COLO668 (cell line): ENCODE measurements at regions not wholly inside any gene's neighbourhood (a gene's known extent, or its start where the extent isn't known, plus 50 kb on each side); places are given as distances from the start of the nearest gene placed in this dataset.

Experiments
- DNase-seq: peaks from one replicate; lab custom pipeline; 2025; ENCODE audit not compliant: unreplicated experiment; lab: John Stamatoyannopoulos, UW

- DNase-seq = no peak
These were observed 138.6 kb upstream of the TSC22D2 start for GRCh38 chr3:150269526-150269925.

- peak; percentile 8 for DNase-seq
These were observed 139.4 kb upstream of the TSC22D2 start for GRCh38 chr3:150268426-150269391.

- DNase-seq = no peak
These were observed 140.8 kb upstream of the TSC22D2 start for GRCh38 chr3:150267288-150267687.

- DNase-seq = no peak
These were observed 142.8 kb upstream of the TSC22D2 start for GRCh38 chr3:150265305-150265704.

- DNase-seq = no peak
These were observed 143.4 kb upstream of the TSC22D2 start for GRCh38 chr3:150264561-150265279.

GRCh38 chr3:150261958-150262357, 146.1 kb upstream of the TSC22D2 start:
- no peak for DNase-seq

- no peak for DNase-seq
These were observed 146.7 kb upstream of the TSC22D2 start for GRCh38 chr3:150261418-150261817.

- no peak for DNase-seq
These were observed 147.7 kb upstream of the TSC22D2 start for GRCh38 chr3:150260398-150260710.

- no peak for DNase-seq
These were observed 148.3 kb upstream of the TSC22D2 start for GRCh38 chr3:150259526-150260397.

GRCh38 chr3:150256782-150257181, 151.3 kb upstream of the TSC22D2 start:
- no peak for DNase-seq

- no peak for DNase-seq
These were observed 151.8 kb upstream of the TSC22D2 start for GRCh38 chr3:150256318-150256717.

- DNase-seq = no peak
These were observed 152.3 kb upstream of the TSC22D2 start for GRCh38 chr3:150255826-150256225.

- DNase-seq = no peak
These were observed 152.7 kb upstream of the TSC22D2 start for GRCh38 chr3:150255413-150255812.

- DNase-seq = no peak
These were observed 153.8 kb upstream of the TSC22D2 start for GRCh38 chr3:150254309-150254708.

GRCh38 chr3:150253622-150254021, 154.5 kb upstream of the TSC22D2 start:
- peak; percentile 6 for DNase-seq

GRCh38 chr3:150252462-150252861, 155.6 kb upstream of the TSC22D2 start:
- no peak for DNase-seq

GRCh38 chr3:150251187-150252062, 156.7 kb upstream of the TSC22D2 start:
- no peak for DNase-seq

GRCh38 chr3:150249779-150250470, 158.2 kb upstream of the TSC22D2 start:
- no peak for DNase-seq

- no peak for DNase-seq
These were observed 159.0 kb upstream of the TSC22D2 start for GRCh38 chr3:150248888-150249681.
